HepG2 (cell line): ENCODE measurements at regions not wholly inside any gene's neighbourhood (a gene's known extent, or its start where the extent isn't known, plus 50 kb on each side); places are given as distances from the start of the nearest gene placed in this dataset.

Experiments
- ATAC-seq: fragments of 200-7000 bp; cut with Tn5 transposase; 3 replicates; pipeline ENCODE4 v1.9.1; 2020; ENCODE audit warnings: mild to moderate bottlenecking, moderate library complexity
- BruUV-seq: library from RNA; stranded (reverse); fragments of 400-500 nt; replicated peaks from 2 replicates; lab custom pipeline; 2021; lab: Mats Ljungman, UMichigan
- CTCF ChIA-PET: fragments of 300-600 bp; formaldehyde crosslinking; extraction: SDS; loops from one replicate; lab custom pipeline; 2021; ENCODE audit warnings: low total read pairs, inconsistent platforms, low intra/inter-chr PET ratio; lab: Yijun Ruan, JAX
- POLR2A ChIA-PET: fragments of 350-600 bp; sonication (Branson Sonifier 250); formaldehyde crosslinking; loops from one replicate; lab custom pipeline; 2020; ENCODE audit warnings: antibody characterized with exemption, inconsistent platforms; lab: Yijun Ruan, JAX
- DNase-seq: peaks from one replicate; pipeline ENCODE4 v3.0.0-alpha.2; 2015; ENCODE audit warnings: low spot score
- FAIRE-seq: peaks from 3 replicates; lab custom pipeline; 2011; peaks lifted over from hg19 to GRCh38; lab: Jason Lieb, UNC
- H2AFZ ChIP-seq: one replicate; pipeline ENCODE4 v1.6.1; 2011; ENCODE audit warnings: low read length, inconsistent platforms
- H3K27ac ChIP-seq: fragments of 300-600 bp; 3 replicates; pipeline ENCODE4 v1.8.0; 2011; ENCODE audit warnings: mixed run types, mild to moderate bottlenecking, mixed read lengths, low read length, inconsistent platforms; ENCODE audit not compliant: insufficient read depth; ENCODE audit errors: extremely low read length
- H3K27me3 ChIP-seq, 2 experiments: fragments of 200-600 bp in 1 of 2; 2 replicates in 1 of 2; 3 replicates in 1 of 2; pipeline versions ENCODE4 v1.6.0 to v1.8.0; 2011; ENCODE audit warnings: low read length in 2 of 2, mild to moderate bottlenecking in 2 of 2, moderate library complexity in 2 of 2, inconsistent platforms in 1 of 2; ENCODE audit not compliant: insufficient read depth in 2 of 2, control insufficient read depth in 1 of 2
- H3K36me3 ChIP-seq, 2 experiments: fragments of 200-600 bp in 1 of 2; replicated peaks in 1 of 2; 2 replicates in 1 of 2; 3 replicates in 1 of 2; pipeline versions ENCODE4 v1.5.1 to v1.8.0; 2011; ENCODE audit warnings: low read length in 2 of 2, inconsistent platforms in 1 of 2; ENCODE audit not compliant: insufficient read depth in 2 of 2, control insufficient read depth in 1 of 2
- H3K4me1 ChIP-seq: 2 replicates; pipeline ENCODE4 v1.5.1; 2012; ENCODE audit warnings: low read length, inconsistent platforms; ENCODE audit not compliant: insufficient read depth
- H3K4me2 ChIP-seq: 2 replicates; pipeline ENCODE4 v1.6.0; 2011; ENCODE audit warnings: low read depth, low read length, inconsistent platforms
- H3K4me3 ChIP-seq, 3 experiments: fragments of 200-600 bp in 1 of 3; sonication (generic), shearing (Covaris generic) in 1 of 3; replicated peaks in 1 of 3; 2 replicates each; pipeline ENCODE4 v1.5.1; 2011 to 2016; ENCODE audit warnings: low read length in 3 of 3, inconsistent platforms in 2 of 3, low read depth in 2 of 3, mild to moderate bottlenecking in 2 of 3, control low read depth in 1 of 3, mixed read lengths in 1 of 3; ENCODE audit not compliant: insufficient read depth in 1 of 3
- H3K79me2 ChIP-seq: one replicate; pipeline ENCODE4 v1.6.1; 2011; ENCODE audit warnings: low read length, inconsistent platforms; ENCODE audit not compliant: insufficient read depth
- H3K9ac ChIP-seq: 2 replicates; pipeline ENCODE4 v1.6.0; 2011; ENCODE audit warnings: mild to moderate bottlenecking, low read depth, low read length, inconsistent platforms; ENCODE audit not compliant: insufficient read depth
- H3K9me3 ChIP-seq: 2 replicates; pipeline ENCODE4 v1.5.1; 2012; ENCODE audit warnings: mild to moderate bottlenecking, low read length
- H4K20me1 ChIP-seq: 2 replicates; pipeline ENCODE4 v1.6.0; 2011; ENCODE audit warnings: inconsistent platforms, mild to moderate bottlenecking, low read length, moderate library complexity; ENCODE audit not compliant: insufficient read depth
- ATM ChIP-seq: fragments of 450-650 bp; IDR thresholded peaks from 2 replicates; pipeline ENCODE4 v1.7.1; 2017; ENCODE audit warnings: mild to moderate bottlenecking, borderline replicate concordance
- MAZ ChIP-seq, 2 experiments: sonication (generic) in 1 of 2; formaldehyde crosslinking in 1 of 2; IDR thresholded peaks; 2 replicates each; pipeline versions ENCODE4 v1.5.0 to v1.6.1; 2012 to 2020; ENCODE audit warnings: low read depth in 2 of 2, mild to moderate bottlenecking in 2 of 2, borderline replicate concordance in 1 of 2, improper control_type of control experiment in 1 of 2, low read length in 1 of 2, missing genetic modification reagents in 1 of 2, moderate library complexity in 1 of 2
- MYC ChIP-seq: sonication (generic); formaldehyde crosslinking; IDR thresholded peaks from 2 replicates; pipeline ENCODE4 v1.9.0; 2021; ENCODE audit warnings: missing genetic modification reagents, borderline replicate concordance
- NFE2L1 ChIP-seq: sonication (generic); formaldehyde crosslinking; IDR thresholded peaks from 2 replicates; pipeline ENCODE4 v1.4.0; 2020; ENCODE audit warnings: missing genetic modification reagents, mild to moderate bottlenecking, borderline replicate concordance
- SAP130 ChIP-seq: IDR thresholded peaks from 2 replicates; pipeline ENCODE4 v1.6.1; 2016; ENCODE audit warnings: low read depth
- SMC3 ChIP-seq: IDR thresholded peaks from 2 replicates; pipeline ENCODE4 v1.6.1; 2011; ENCODE audit warnings: low read length, improper control_type of control experiment
- ZNF530 ChIP-seq: sonication (generic); formaldehyde crosslinking; IDR thresholded peaks from 2 replicates; pipeline ENCODE4 v1.5.0; 2020; ENCODE audit warnings: low read depth, mild to moderate bottlenecking, missing genetic modification reagents
- ZNF563 ChIP-seq: sonication (generic); formaldehyde crosslinking; IDR thresholded peaks from 2 replicates; pipeline ENCODE4 v1.8.0; 2022; ENCODE audit warnings: mild to moderate bottlenecking, moderate library complexity, missing genetic modification reagents
- ZNF644 ChIP-seq: IDR thresholded peaks from 2 replicates; pipeline ENCODE4 v1.6.1; 2016; ENCODE audit warnings: low read depth
- WGBS: methylation state at CpG from one replicate; pipeline ENCODE4 v1.1.6; 2017; ENCODE audit warnings: low lambda C conversion rate; 5-methylcytosine and 5-hydroxymethylcytosine counted together
- in situ Hi-C: cut with HindIII; loops from 2 replicates; pipeline ENCODE4 v1.10.0; 2017; ENCODE audit warnings: low pct_unique_long_range_greater_than_20kb; ENCODE audit not compliant: extremely low pct_ligation_motif_present
- intact Hi-C: fragments of 100-400 bp; cut with micrococcal nuclease; formaldehyde crosslinking; loops from one replicate; pipeline ENCODE4 v1.10.0; 2022; ENCODE audit not compliant: unreplicated experiment
- TF ChIP-seq, protein P1 (sequence below), 2 experiments: fragments of 450-650 bp in 1 of 2; sonication (generic) in 1 of 2; formaldehyde crosslinking; IDR thresholded peaks; 2 replicates each; pipeline versions ENCODE4 v1.5.0 to v1.8.0; 2020 to 2022; ENCODE audit warnings: mild to moderate bottlenecking in 1 of 2, missing genetic modification reagents in 1 of 2
- TF ChIP-seq, protein P2 (sequence below): sonication (generic); formaldehyde crosslinking; IDR thresholded peaks from 2 replicates; pipeline ENCODE4 v1.8.1; 2023; ENCODE audit warnings: mild to moderate bottlenecking, inconsistent platforms, moderate library complexity, missing genetic modification reagents, borderline replicate concordance

- no peaks in the 10 kb centered on the region for H3K9me3 ChIP-seq
- WGBS: 44% methylated on average over 9 of the region's 11 CpGs
- peaks cover 3% of the 10 kb centered on the region; the same call in 1 of the 2 replicates for H4K20me1 ChIP-seq
- no peak overlapping the region for H2AFZ ChIP-seq
- ChIA-PET POLR2A (no interaction called here), CTCF (no interaction called here)
- no peak for ATAC-seq
- H3K4me3 ChIP-seq: no peak overlapping the region
- no peak for DNase-seq
- H3K9ac ChIP-seq: no peak overlapping the region
- no peak for FAIRE-seq
- H3K36me3 ChIP-seq: no peaks in the 10 kb centered on the region
- H3K79me2 ChIP-seq: no peaks in the 10 kb centered on the region
- H3K27me3 ChIP-seq: peaks cover 3 to 57% of the 10 kb centered on the region in 2 experiments; a peak in 4 of 5 replicates
- in situ Hi-C loops: no loop called here
- H3K27ac ChIP-seq: no peak overlapping the region
- TF ChIP-seq MYC (CRISPR knock-in tag) (no peak), SAP130 (CRISPR knock-in tag) (no peak), ZNF563 (CRISPR knock-in tag) (no peak), SMC3 (no peak), ATM (no peak), MAZ (IDR thresholded peaks at IDR 0.05; ENCODE audit: borderline replicate concordance, low read depth, low read length) (no peak), MAZ (CRISPR knock-in tag; IDR thresholded peaks at IDR 0.05; ENCODE audit: low read depth) (no peak), ZNF644 (no peak), NFE2L1 (CRISPR knock-in tag) (no peak), ZNF530 (CRISPR knock-in tag) (no peak)
- TF ChIP-seq, protein P1, sequence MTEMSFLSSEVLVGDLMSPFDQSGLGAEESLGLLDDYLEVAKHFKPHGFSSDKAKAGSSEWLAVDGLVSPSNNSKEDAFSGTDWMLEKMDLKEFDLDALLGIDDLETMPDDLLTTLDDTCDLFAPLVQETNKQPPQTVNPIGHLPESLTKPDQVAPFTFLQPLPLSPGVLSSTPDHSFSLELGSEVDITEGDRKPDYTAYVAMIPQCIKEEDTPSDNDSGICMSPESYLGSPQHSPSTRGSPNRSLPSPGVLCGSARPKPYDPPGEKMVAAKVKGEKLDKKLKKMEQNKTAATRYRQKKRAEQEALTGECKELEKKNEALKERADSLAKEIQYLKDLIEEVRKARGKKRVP (CRISPR knock-in tag; IDR thresholded peaks at IDR 0.05): no peak
- TF ChIP-seq, protein P2, sequence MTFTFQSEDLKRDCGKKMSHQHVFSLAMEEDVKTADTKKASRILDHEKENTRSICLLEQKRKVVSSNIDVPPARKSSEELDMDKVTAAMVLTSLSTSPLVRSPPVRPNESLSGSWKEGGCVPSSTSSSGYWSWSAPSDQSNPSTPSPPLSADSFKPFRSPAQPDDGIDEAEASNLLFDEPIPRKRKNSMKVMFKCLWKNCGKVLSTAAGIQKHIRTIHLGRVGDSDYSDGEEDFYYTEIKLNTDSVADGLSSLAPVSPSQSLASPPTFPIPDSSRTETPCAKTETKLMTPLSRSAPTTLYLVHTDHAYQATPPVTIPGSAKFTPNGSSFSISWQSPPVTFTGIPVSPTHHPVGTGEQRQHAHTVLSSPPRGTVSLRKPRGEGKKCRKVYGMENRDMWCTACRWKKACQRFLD (CRISPR knock-in tag): no peak
- intact Hi-C loops: no loop called here
- H3K4me1 ChIP-seq: peaks cover 26% of the 10 kb centered on the region
- no peak overlapping the region for H3K4me2 ChIP-seq
- BruUV-seq: no TSS peak
These were observed 71.6 kb upstream of the SHANK2 start for GRCh38 chr11:71323876-71324526.
